Heart left ventricle (tissue), 13 donors: ENCODE measurements at regions not wholly inside any gene's neighbourhood (a gene's known extent, or its start where the extent isn't known, plus 50 kb on each side); places are given as distances from the start of the nearest gene placed in this dataset.

Source experiments
- POLR2A ChIP-seq, 2 donors: fragments of 450-650 bp; IDR thresholded peaks; one replicate each; pipeline ENCODE4 v1.6.1; 2017; ENCODE audit warnings: antibody characterized with exemption in 2 of 2, mild to moderate bottlenecking in 2 of 2, moderate library complexity in 2 of 2
- TF ChIP-seq, protein P1 (sequence below), 12 donors: fragments of 200-600 bp; sonication (generic) in 4 of 12; IDR thresholded peaks; one replicate each; pipeline versions ENCODE4 v1.5.0 to v1.8.0; 2018 to 2022; ENCODE audit warnings: antibody characterized with exemption in 12 of 12, mild to moderate bottlenecking in 5 of 12
- donor health status: ischemic (EF 13 %, LVEDD 7.1; RV severe dilation, severe dysfunction).
- donor health status: DM: no; HTN: yes; CAD: no.
- donor health status: DM: no; HTN: no; CAD: no.
- donor health status: ischemic (EF 25% LVEDD 6.9; RV normal size, moderate dysfunction).
- donor health status: ischemic (EF 25% LVEDD 5.7; RV mildly dilated, moderate dysfunction).
- donor health status: ischemic (EF 35%, LVEDD 5.7; RV mildly dilated, moderate dysfunction).
- donor health status: nonischemic (EF 11% LVEDD 7.7; RV severe dilation, severe dysfunction).
- donor health status: DM: yes; HTN: yes; CAD: no.
- donor health status: PGD.
- donor health status: ischemic (EF 29% LVEDD 5.4; RV normal size, mild dysfunction).
- donor health status: nonischemic (EF 23%, LVEDD 6.1; RV moderate dilation, normal function).

DNA sequence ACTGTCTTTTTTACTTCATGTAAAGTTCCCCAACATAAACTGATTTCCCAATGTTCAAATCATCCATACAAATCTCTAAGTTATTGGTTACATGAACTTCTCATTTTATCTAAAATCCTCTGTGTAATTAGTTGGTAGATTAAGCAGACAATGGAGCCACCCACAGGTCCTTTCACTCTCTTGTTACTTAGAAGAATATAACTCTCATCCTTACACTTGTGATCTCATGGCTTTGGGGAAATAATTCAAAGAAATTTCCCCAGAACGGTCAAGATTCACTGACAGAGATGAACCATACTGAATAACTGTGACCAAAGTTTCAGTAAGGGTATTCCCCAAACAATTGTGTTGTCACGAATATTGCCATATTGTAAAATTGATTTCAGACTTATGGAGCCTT, 1102.6 kb upstream of the EPHA6 start:
- TF ChIP-seq, protein P1, sequence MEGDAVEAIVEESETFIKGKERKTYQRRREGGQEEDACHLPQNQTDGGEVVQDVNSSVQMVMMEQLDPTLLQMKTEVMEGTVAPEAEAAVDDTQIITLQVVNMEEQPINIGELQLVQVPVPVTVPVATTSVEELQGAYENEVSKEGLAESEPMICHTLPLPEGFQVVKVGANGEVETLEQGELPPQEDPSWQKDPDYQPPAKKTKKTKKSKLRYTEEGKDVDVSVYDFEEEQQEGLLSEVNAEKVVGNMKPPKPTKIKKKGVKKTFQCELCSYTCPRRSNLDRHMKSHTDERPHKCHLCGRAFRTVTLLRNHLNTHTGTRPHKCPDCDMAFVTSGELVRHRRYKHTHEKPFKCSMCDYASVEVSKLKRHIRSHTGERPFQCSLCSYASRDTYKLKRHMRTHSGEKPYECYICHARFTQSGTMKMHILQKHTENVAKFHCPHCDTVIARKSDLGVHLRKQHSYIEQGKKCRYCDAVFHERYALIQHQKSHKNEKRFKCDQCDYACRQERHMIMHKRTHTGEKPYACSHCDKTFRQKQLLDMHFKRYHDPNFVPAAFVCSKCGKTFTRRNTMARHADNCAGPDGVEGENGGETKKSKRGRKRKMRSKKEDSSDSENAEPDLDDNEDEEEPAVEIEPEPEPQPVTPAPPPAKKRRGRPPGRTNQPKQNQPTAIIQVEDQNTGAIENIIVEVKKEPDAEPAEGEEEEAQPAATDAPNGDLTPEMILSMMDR (IDR thresholded peaks at IDR 0.05) = no peak
- no peak for TF ChIP-seq POLR2A (IDR thresholded peaks at IDR 0.05)
